Testis (tissue), 2 donors: ENCODE measurements at regions not wholly inside any gene's neighbourhood (a gene's known extent, or its start where the extent isn't known, plus 50 kb on each side); places are given as distances from the start of the nearest gene placed in this dataset.

ENCODE experiments used
- DNase-seq: peaks from one replicate; pipeline ENCODE4 v3.0.0-alpha.2; 2019
- H3K27ac ChIP-seq, 2 donors: fragments of 200-600 bp; sonication (generic); one replicate each; pipeline ENCODE4 v1.5.1; 2019
- H3K27me3 ChIP-seq: fragments of 200-600 bp; sonication (generic); one replicate; pipeline ENCODE4 v1.5.1; 2019
- H3K36me3 ChIP-seq: fragments of 200-600 bp; sonication (generic); one replicate; pipeline ENCODE4 v1.5.1; 2017; ENCODE audit warnings: low read depth; ENCODE audit errors: missing control alignments
- H3K4me1 ChIP-seq: fragments of 200-600 bp; sonication (generic); one replicate; pipeline ENCODE4 v1.5.1; 2019
- H3K4me3 ChIP-seq, 2 donors: fragments of 200-600 bp; sonication (generic); one replicate each; pipeline ENCODE4 v1.5.1; 2017 to 2019
- H3K9me3 ChIP-seq: fragments of 200-600 bp; sonication (generic); one replicate; pipeline ENCODE4 v1.5.1; 2017
- POLR2A ChIP-seq: fragments of 450-650 bp; IDR thresholded peaks from one replicate; pipeline ENCODE4 v1.6.1; 2017; ENCODE audit warnings: antibody characterized with exemption, mild to moderate bottlenecking, moderate library complexity
- WGBS, 2 donors: methylation state at CpG; one replicate each; pipeline ENCODE4 v1.1.5; 2018; 5-methylcytosine and 5-hydroxymethylcytosine counted together
- intact Hi-C: fragments of 100-400 bp; cut with DNase I; formaldehyde crosslinking; loops from one replicate; pipeline ENCODE4 v1.15.1; 2023; ENCODE audit warnings: low total_unique reads
- TF ChIP-seq, protein P1 (sequence below), 3 experiments: fragments of 450-650 bp in 2 of 3; fragments of 200-600 bp in 1 of 3; sonication (generic) in 1 of 3; IDR thresholded peaks; one replicate each; pipeline ENCODE4 v1.5.1; 2016 to 2019; ENCODE audit warnings: antibody characterized with exemption in 3 of 3, mild to moderate bottlenecking in 2 of 3, moderate library complexity in 1 of 3

DNA sequence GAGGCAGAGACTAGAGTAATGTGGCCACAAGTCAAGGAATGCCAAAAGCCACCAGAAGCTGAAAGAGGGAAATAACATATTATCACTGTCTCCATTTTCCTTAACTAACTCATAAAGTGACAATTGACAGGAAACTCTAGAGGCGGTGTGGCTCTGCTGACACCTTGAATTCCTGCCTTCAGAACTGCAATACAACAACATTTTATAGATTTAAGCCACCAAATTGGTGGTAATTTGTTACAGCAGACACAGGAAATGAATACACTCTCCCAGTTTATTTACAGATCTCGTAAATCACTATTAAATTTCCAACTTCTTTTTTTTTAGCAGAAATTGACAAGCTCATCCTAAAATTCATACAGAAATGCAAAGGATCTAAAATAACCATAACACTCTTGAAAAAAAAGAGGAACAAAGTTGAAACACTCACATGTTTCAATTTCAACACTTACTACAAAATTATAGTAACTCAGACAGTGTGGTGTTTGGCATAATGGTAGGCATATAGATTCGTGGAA is 449.9 kb downstream of the OTOL1 start:
- TF ChIP-seq, protein P1, sequence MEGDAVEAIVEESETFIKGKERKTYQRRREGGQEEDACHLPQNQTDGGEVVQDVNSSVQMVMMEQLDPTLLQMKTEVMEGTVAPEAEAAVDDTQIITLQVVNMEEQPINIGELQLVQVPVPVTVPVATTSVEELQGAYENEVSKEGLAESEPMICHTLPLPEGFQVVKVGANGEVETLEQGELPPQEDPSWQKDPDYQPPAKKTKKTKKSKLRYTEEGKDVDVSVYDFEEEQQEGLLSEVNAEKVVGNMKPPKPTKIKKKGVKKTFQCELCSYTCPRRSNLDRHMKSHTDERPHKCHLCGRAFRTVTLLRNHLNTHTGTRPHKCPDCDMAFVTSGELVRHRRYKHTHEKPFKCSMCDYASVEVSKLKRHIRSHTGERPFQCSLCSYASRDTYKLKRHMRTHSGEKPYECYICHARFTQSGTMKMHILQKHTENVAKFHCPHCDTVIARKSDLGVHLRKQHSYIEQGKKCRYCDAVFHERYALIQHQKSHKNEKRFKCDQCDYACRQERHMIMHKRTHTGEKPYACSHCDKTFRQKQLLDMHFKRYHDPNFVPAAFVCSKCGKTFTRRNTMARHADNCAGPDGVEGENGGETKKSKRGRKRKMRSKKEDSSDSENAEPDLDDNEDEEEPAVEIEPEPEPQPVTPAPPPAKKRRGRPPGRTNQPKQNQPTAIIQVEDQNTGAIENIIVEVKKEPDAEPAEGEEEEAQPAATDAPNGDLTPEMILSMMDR (IDR thresholded peaks at IDR 0.05) = no peak
- no peak for TF ChIP-seq POLR2A
- 75 to 85% methylated on average over 3 of the region's 3 CpGs for WGBS, 2 donors
- intact Hi-C loops = no loop called here

DNA sequence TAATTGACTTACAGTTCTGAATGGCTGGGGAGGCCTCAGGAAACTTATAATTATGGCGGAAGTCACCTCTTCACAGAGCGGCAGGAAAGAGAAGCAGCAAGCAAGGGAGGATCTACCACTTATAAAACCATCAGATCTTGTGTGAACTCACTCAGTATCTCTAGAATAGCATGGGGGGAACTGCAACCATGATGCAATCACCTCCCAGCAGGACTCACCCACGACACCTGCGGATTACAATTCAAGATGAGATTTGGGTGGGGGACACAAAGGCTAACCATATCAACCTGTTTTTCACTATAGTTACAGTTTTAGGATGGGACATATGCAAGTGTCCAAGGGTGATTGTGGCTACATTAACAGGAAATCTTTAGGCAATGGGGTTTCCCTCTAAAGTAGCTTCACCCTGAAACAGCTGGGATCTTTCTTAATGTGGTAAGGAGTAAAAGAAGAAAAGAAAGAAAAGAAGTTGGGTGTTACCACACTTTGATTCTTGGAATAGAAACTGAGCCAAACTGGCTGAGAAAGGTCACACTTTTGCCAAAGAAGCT is 453.8 kb downstream of the OTOL1 start:
- WGBS, 2 donors = 90 to 97% methylated on average over 4 of the region's 4 CpGs
- DNase-seq = no peak

More for the DNA sequence above, 449.9 kb downstream of the OTOL1 start:
- Histone ChIP-seq H3K36me3 (no peaks in the 10 kb centered on the region), H3K27ac (no peak overlapping the region), H3K9me3 (no peaks in the 10 kb centered on the region), H3K27me3 (no peaks in the 10 kb centered on the region), H3K4me1 (no peaks in the 10 kb centered on the region), H3K4me3 (no peak overlapping the region)
- no peak for DNase-seq

DNA sequence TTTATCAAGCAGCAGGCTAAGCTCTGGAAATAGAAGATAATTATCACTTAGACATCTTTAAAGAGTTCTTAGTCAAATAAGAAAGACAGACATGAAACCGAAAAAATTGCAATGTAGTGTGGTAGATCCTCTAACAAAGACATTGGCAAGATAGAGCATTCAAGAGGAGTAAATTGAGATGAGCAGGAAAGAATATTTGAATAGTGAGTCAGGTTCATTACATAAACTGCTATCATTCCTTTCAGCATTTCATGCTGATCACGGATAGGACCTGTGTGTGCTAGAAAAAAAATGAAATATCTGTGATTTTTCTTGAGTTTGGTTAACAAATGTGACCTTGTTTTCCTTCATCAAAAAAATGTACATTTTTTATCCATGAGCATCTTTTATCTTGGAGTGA is 460.9 kb downstream of the OTOL1 start:
- H3K27ac ChIP-seq = no peak overlapping the region
- WGBS, 2 donors = 86 to 91% methylated on average over 2 of the region's 2 CpGs
- no peak for DNase-seq
- H3K36me3 ChIP-seq = no peaks in the 10 kb centered on the region
- no peaks in the 10 kb centered on the region for H3K27me3 ChIP-seq
- H3K4me3 ChIP-seq = no peak overlapping the region
- intact Hi-C loops = no loop called here
- TF ChIP-seq POLR2A = no peak
- TF ChIP-seq, protein P1 (IDR thresholded peaks at IDR 0.05) = no peak
- H3K9me3 ChIP-seq = no peaks in the 10 kb centered on the region
- no peaks in the 10 kb centered on the region for H3K4me1 ChIP-seq

More for the DNA sequence above, 453.8 kb downstream of the OTOL1 start:
- no peak overlapping the region for H3K27ac ChIP-seq
- no peak overlapping the region for H3K4me3 ChIP-seq
- H3K27me3 ChIP-seq = no peaks in the 10 kb centered on the region
- H3K4me1 ChIP-seq = no peaks in the 10 kb centered on the region
- H3K36me3 ChIP-seq = no peaks in the 10 kb centered on the region
- intact Hi-C loops = no loop called here
- TF ChIP-seq, protein P1 (IDR thresholded peaks at IDR 0.05) = no peak
- no peak for TF ChIP-seq POLR2A
- H3K9me3 ChIP-seq = no peaks in the 10 kb centered on the region

DNA sequence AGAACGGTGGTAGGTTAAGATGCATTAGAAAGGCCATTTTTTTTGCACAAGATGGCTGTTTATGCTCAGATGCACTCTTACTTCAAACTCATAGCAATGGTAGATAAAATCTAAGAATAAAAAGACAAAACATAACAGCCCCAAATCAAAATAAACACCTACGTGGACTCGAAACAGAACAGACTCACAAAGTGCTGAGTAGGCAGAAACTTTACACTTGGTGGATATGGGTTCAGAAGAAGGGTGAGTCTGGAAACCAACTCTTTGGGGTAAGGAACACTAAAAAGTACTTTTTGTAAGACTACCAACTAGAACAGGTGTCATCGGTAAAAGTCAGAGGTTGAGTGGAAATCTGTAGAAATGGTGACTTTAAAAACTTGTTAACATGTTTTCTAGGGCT is 468.2 kb downstream of the OTOL1 start:
- H3K36me3 ChIP-seq = no peaks in the 10 kb centered on the region
- no peak for TF ChIP-seq POLR2A
- TF ChIP-seq, protein P1 (IDR thresholded peaks at IDR 0.05) = no peak

DNA sequence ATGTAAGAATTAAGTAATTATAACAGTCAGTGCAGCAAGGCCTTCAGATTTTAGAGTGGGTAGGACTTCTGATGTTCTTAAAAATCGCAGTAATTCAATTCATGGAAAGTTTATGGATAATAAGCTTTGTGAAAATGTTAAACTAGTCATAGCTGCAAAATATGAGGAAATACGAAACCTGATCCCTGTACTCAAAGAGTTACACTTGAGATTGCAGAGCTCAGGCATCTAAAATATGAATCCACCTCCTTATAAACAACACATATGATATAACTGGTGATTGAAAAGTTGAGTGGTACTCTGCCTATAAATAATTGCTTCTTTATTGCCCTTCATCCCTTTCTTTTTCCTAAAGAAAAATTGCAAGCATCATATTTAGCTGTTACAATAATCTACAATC is 473.3 kb downstream of the OTOL1 start:
- no peak overlapping the region for H3K4me3 ChIP-seq
- no peaks in the 10 kb centered on the region for H3K4me1 ChIP-seq
- H3K27ac ChIP-seq = no peak overlapping the region
- no peaks in the 10 kb centered on the region for H3K27me3 ChIP-seq
- TF ChIP-seq, protein P1 (IDR thresholded peaks at IDR 0.05) = no peak
- TF ChIP-seq POLR2A = no peak
- intact Hi-C loops = no loop called here
- no peaks in the 10 kb centered on the region for H3K36me3 ChIP-seq
- H3K9me3 ChIP-seq = no peaks in the 10 kb centered on the region
- no peak for DNase-seq
- WGBS, 2 donors = 78 to 92% methylated on average over 2 of the region's 2 CpGs

More for the DNA sequence above, 468.2 kb downstream of the OTOL1 start:
- no peak for DNase-seq
- H3K4me1 ChIP-seq = no peaks in the 10 kb centered on the region
- WGBS, 2 donors = 87 to 92% methylated on average over 4 of the region's 4 CpGs
- intact Hi-C loops = no loop called here
- H3K4me3 ChIP-seq = no peak overlapping the region
- H3K9me3 ChIP-seq = no peaks in the 10 kb centered on the region
- H3K27me3 ChIP-seq = no peaks in the 10 kb centered on the region
- H3K27ac ChIP-seq = no peak overlapping the region
